Mesenchymal stem cell (in vitro differentiated cells and primary cell): ENCODE measurements at regions not wholly inside any gene's neighbourhood (a gene's known extent, or its start where the extent isn't known, plus 50 kb on each side); places are given as distances from the start of the nearest gene placed in this dataset.

Experiments used
- DNase-seq: peaks from one replicate; pipeline ENCODE4 v3.0.0-alpha.2; 2013
- H2AFZ ChIP-seq: one replicate; pipeline ENCODE4 v1.6.1; 2013; ENCODE audit warnings: low read depth, mild to moderate bottlenecking, control low read depth, inconsistent platforms, low read length, moderate library complexity
- H2AK5ac ChIP-seq: 2 replicates; pipeline ENCODE4 v1.6.1; 2013; ENCODE audit warnings: low read length, moderate library complexity, mild to moderate bottlenecking, inconsistent platforms; ENCODE audit not compliant: severe bottlenecking
- H2BK120ac ChIP-seq: one replicate; pipeline ENCODE4 v1.6.1; 2013; ENCODE audit warnings: low read depth, mild to moderate bottlenecking, inconsistent platforms, low read length, moderate library complexity
- H2BK12ac ChIP-seq, 2 experiments: one replicate each; pipeline ENCODE4 v1.6.1; 2013; ENCODE audit warnings: inconsistent platforms in 2 of 2, low read length in 2 of 2, mild to moderate bottlenecking in 2 of 2, moderate library complexity in 2 of 2, control low read depth in 1 of 2
- H2BK15ac ChIP-seq: one replicate; pipeline ENCODE4 v1.6.1; 2013; ENCODE audit warnings: mild to moderate bottlenecking, low read depth, inconsistent platforms; ENCODE audit not compliant: poor library complexity, severe bottlenecking
- H2BK5ac ChIP-seq: 2 replicates; pipeline ENCODE4 v1.6.1; 2013; ENCODE audit warnings: low read depth, mild to moderate bottlenecking, low read length, control low read depth, inconsistent platforms; ENCODE audit not compliant: poor library complexity, severe bottlenecking
- H3K14ac ChIP-seq, 2 experiments: one replicate each; pipeline ENCODE4 v1.6.1; 2013; ENCODE audit warnings: inconsistent platforms in 2 of 2, low read length in 2 of 2, control low read depth in 1 of 2, mild to moderate bottlenecking in 1 of 2, moderate library complexity in 1 of 2
- H3K18ac ChIP-seq, 2 experiments: one replicate each; pipeline ENCODE4 v1.6.1; 2013; ENCODE audit warnings: inconsistent platforms in 2 of 2, low read length in 2 of 2, control low read depth in 1 of 2, low read depth in 1 of 2, mild to moderate bottlenecking in 1 of 2
- H3K23ac ChIP-seq, 2 experiments: one replicate each; pipeline ENCODE4 v1.6.1; 2013; ENCODE audit warnings: inconsistent platforms in 2 of 2, low read length in 2 of 2, mild to moderate bottlenecking in 2 of 2, moderate library complexity in 2 of 2, control low read depth in 1 of 2
- H3K27ac ChIP-seq: 2 replicates; pipeline ENCODE4 v1.5.1; 2013; ENCODE audit warnings: mild to moderate bottlenecking, moderate library complexity, low read length, control low read depth, inconsistent platforms; ENCODE audit not compliant: poor library complexity, severe bottlenecking
- H3K27me3 ChIP-seq, 2 experiments: 2 replicates each; pipeline versions ENCODE4 v1.6.1 to v1.7.0; 2013; ENCODE audit warnings: low read length in 2 of 2, mild to moderate bottlenecking in 2 of 2, moderate library complexity in 2 of 2, control low read depth in 1 of 2, inconsistent platforms in 1 of 2; ENCODE audit not compliant: control insufficient read depth in 1 of 2, insufficient read depth in 1 of 2
- H3K36me3 ChIP-seq, 2 experiments: 2 replicates each; pipeline versions ENCODE4 v1.6.1 to v1.7.0; 2013; ENCODE audit warnings: low read length in 2 of 2, control low read depth in 1 of 2, inconsistent platforms in 1 of 2, low read depth in 1 of 2, mild to moderate bottlenecking in 1 of 2; ENCODE audit not compliant: insufficient read depth in 2 of 2, control insufficient read depth in 1 of 2
- H3K4ac ChIP-seq, 2 experiments: one replicate each; pipeline ENCODE4 v1.6.1; 2013; ENCODE audit warnings: inconsistent platforms in 2 of 2, low read length in 2 of 2, mild to moderate bottlenecking in 2 of 2, moderate library complexity in 2 of 2, control low read depth in 1 of 2, low read depth in 1 of 2
- H3K4me1 ChIP-seq: 2 replicates; pipeline ENCODE4 v1.6.1; 2013; ENCODE audit warnings: low read depth, low read length, control low read depth; ENCODE audit not compliant: control insufficient read depth, insufficient read depth
- H3K4me2 ChIP-seq: 2 replicates; pipeline ENCODE4 v1.6.1; 2013; ENCODE audit warnings: low read length, mild to moderate bottlenecking, inconsistent platforms; ENCODE audit not compliant: poor library complexity, severe bottlenecking
- H3K4me3 ChIP-seq, 2 experiments: 2 replicates each; pipeline versions ENCODE4 v1.5.1 to v1.7.0; 2013; ENCODE audit warnings: low read length in 2 of 2, mild to moderate bottlenecking in 2 of 2, control low read depth in 1 of 2, low read depth in 1 of 2; ENCODE audit not compliant: insufficient read depth in 1 of 2
- H3K79me1 ChIP-seq: replicated peaks from 2 replicates; pipeline ENCODE4 v1.6.1; 2013; ENCODE audit warnings: mild to moderate bottlenecking, control low read depth, low read length, inconsistent platforms; ENCODE audit not compliant: poor library complexity, severe bottlenecking
- H3K9ac ChIP-seq: 2 replicates; pipeline ENCODE4 v1.7.0; 2013; ENCODE audit warnings: mild to moderate bottlenecking, low read length, moderate library complexity
- H3K9me3 ChIP-seq: 2 replicates; pipeline ENCODE4 v1.7.0; 2013; ENCODE audit warnings: mild to moderate bottlenecking, low read length; ENCODE audit not compliant: control insufficient read depth
- H4K8ac ChIP-seq: one replicate; pipeline ENCODE4 v1.6.1; 2013; ENCODE audit warnings: inconsistent platforms, mild to moderate bottlenecking, low read length, moderate library complexity
- H4K91ac ChIP-seq: one replicate; pipeline ENCODE4 v1.6.1; 2013; ENCODE audit warnings: mild to moderate bottlenecking, low read length, inconsistent platforms
- WGBS: methylation state at CpG from one replicate; pipeline ENCODE4 v1.1.7; 2013; ENCODE audit warnings: mixed read lengths; 5-methylcytosine and 5-hydroxymethylcytosine counted together

DNA sequence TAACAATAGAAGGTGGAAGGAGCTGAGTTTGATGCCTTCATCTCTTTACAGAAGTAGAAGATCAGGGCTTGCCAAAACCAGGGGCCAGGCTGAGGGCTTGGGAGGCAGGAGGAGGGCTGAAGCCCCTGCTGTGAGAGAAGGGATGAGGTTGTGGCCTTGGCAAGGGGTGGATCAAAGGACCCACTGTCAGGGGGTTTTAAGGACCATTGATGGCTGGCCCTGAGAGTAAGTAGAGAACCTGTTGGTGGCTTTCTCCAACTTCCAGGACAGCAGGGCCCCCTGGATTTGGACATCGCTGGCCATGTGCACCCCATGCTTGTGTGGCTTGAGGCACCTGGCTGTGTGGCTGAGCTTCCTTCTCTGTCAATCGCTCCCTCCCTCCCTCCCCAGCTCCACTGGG is 927.7 kb downstream of the TBC1D22A start:
- no peak overlapping the region for H2BK120ac ChIP-seq
- no peak for DNase-seq
- WGBS: 59% methylated on average over 2 of the region's 2 CpGs
- no peak overlapping the region for H2AFZ ChIP-seq
- no peaks in the 10 kb centered on the region for H3K4me1 ChIP-seq
- H2AK5ac ChIP-seq: no peak overlapping the region
- peaks cover 4% of the 10 kb centered on the region for H3K9me3 ChIP-seq
- H3K4me2 ChIP-seq: no peak overlapping the region
- H4K91ac ChIP-seq: no peak overlapping the region
- H2BK12ac ChIP-seq: no peak overlapping the region
- H4K8ac ChIP-seq: no peak overlapping the region
- H3K18ac ChIP-seq: no peak overlapping the region
- H3K23ac ChIP-seq: no peak overlapping the region
- H2BK5ac ChIP-seq: no peak overlapping the region
- H3K27me3 ChIP-seq: no peaks in the 10 kb centered on the region
- H3K79me1 ChIP-seq: no peaks in the 10 kb centered on the region
- no peaks in the 10 kb centered on the region for H3K36me3 ChIP-seq
- H3K4me3 ChIP-seq: peak overlapping the region in 1 of 2 experiments; percentile 29
- H3K27ac ChIP-seq: no peak overlapping the region
- H3K9ac ChIP-seq: no peak overlapping the region
- no peak overlapping the region for H3K14ac ChIP-seq
- no peak overlapping the region for H2BK15ac ChIP-seq
- H3K4ac ChIP-seq: no peak overlapping the region

DNA sequence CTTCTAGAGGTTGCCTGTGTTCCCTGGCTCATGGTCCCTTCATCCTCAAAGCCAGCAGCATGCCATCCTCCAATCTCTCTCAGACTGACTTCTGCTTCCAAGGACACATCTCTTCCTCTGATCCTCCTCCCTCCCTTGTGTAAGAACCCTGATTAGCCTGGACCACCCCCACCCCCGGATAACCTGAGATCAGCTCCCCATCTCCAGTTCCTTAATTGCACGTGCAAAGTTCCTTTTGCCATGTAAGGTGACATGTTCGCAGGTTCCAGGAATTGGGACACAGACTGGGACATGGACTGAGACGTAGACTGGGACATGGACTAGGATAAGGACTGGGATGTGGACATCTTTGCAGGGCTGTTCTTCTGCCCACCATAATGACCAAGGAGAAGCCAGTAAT is 925.3 kb downstream of the TBC1D22A start:
- no peak overlapping the region for H3K18ac ChIP-seq
- H3K14ac ChIP-seq: no peak overlapping the region
- no peak overlapping the region for H4K91ac ChIP-seq
- H3K4ac ChIP-seq: no peak overlapping the region
- 62% methylated on average over 4 of the region's 4 CpGs for WGBS
- H3K4me3 ChIP-seq: no peak overlapping the region
- no peak overlapping the region for H3K9ac ChIP-seq
- H3K9me3 ChIP-seq: peaks cover 19% of the 10 kb centered on the region
- no peak overlapping the region for H2BK15ac ChIP-seq
- H2BK5ac ChIP-seq: no peak overlapping the region
- H3K23ac ChIP-seq: no peak overlapping the region
- H3K4me1 ChIP-seq: no peaks in the 10 kb centered on the region
- no peaks in the 10 kb centered on the region for H3K27me3 ChIP-seq
- H2BK120ac ChIP-seq: no peak overlapping the region
- no peak overlapping the region for H4K8ac ChIP-seq
- no peak overlapping the region for H2AFZ ChIP-seq
- no peak overlapping the region for H2AK5ac ChIP-seq
- no peak overlapping the region for H3K27ac ChIP-seq
- no peak overlapping the region for H3K4me2 ChIP-seq
- H3K79me1 ChIP-seq: no peaks in the 10 kb centered on the region
- H2BK12ac ChIP-seq: no peak overlapping the region
- no peaks in the 10 kb centered on the region for H3K36me3 ChIP-seq
- DNase-seq: no peak

DNA sequence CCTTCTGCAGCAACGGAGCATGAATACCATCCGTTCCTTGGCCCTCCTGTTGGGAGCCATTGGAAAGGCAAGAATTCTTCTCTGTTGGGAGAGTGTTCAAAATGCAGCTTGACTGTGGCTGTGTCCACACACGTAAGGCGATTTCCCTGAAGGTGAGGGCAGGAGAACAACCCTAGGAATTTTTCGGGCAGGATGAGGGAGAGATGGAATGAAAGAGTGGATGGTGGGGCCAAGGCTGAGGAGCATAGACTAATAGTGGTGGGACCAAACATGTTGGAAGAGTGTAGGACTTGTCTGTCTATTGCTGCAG is 924.9 kb downstream of the TBC1D22A start:
- Histone ChIP-seq H4K8ac (no peak overlapping the region), H2AFZ (no peak overlapping the region), H2BK12ac (no peak overlapping the region), H2BK5ac (no peak overlapping the region), H4K91ac (no peak overlapping the region), H3K4me3 (no peak overlapping the region), H3K4me1 (no peaks in the 10 kb centered on the region), H2BK120ac (no peak overlapping the region), H3K23ac (no peak overlapping the region), H3K4me2 (no peak overlapping the region), H3K27ac (no peak overlapping the region), H3K36me3 (no peaks in the 10 kb centered on the region), H3K9me3 (peaks cover 19% of the 10 kb centered on the region), H2BK15ac (no peak overlapping the region), H3K14ac (no peak overlapping the region), H3K18ac (no peak overlapping the region), H3K79me1 (no peaks in the 10 kb centered on the region), H3K27me3 (no peaks in the 10 kb centered on the region), H3K4ac (no peak overlapping the region), H2AK5ac (no peak overlapping the region), H3K9ac (no peak overlapping the region)
- DNase-seq: no peak
- 71% methylated on average over 5 of the region's 5 CpGs for WGBS

DNA sequence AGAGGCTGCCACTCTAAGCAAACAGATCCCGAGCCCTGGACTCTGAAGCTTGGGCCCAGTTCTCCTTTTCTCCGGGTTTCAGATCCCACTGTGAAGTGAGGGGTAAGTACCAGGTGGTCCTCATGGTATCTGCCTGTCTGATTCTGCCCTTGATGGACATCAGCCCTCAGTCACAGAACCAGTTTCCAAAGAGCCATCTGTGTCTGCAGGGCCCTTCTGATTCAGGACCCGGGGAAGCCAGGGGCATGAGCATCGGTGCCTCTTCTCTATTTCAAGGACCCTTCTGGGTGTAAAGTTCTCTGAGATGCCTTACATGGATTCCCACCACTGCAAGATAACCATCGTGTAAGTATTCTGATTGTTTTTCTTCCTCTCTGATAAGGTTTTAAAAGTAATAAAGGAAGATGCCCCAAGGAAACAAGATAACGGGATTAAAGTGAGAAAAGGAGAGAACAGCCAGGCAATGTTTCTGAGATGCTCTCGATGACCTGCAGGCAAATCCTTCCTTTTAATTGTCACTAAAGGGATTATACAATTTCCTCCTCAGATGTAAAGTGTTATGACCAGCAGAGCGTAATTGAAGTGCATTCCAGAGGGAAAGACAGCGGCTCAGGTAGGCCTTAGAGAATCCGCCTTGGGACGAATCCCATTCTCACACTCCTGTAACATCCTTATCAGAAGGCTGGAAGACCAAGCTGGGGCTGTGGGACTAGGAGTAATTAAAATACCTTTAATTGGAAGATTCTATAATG is 924.3 kb downstream of the TBC1D22A start:
- H3K27me3 ChIP-seq: no peaks in the 10 kb centered on the region
- H3K14ac ChIP-seq: no peak overlapping the region
- H3K4me1 ChIP-seq: no peaks in the 10 kb centered on the region
- 59% methylated on average over 8 of the region's 11 CpGs for WGBS
- no peak overlapping the region for H3K9ac ChIP-seq
- no peak overlapping the region for H3K18ac ChIP-seq
- no peak overlapping the region for H2AK5ac ChIP-seq
- H3K27ac ChIP-seq: no peak overlapping the region
- H4K91ac ChIP-seq: no peak overlapping the region
- H2BK12ac ChIP-seq: no peak overlapping the region
- DNase-seq: no peak
- no peaks in the 10 kb centered on the region for H3K79me1 ChIP-seq
- no peak overlapping the region for H2BK120ac ChIP-seq
- H4K8ac ChIP-seq: no peak overlapping the region
- no peak overlapping the region for H3K23ac ChIP-seq
- no peak overlapping the region for H3K4me2 ChIP-seq
- H3K9me3 ChIP-seq: peaks cover 19% of the 10 kb centered on the region
- H3K4ac ChIP-seq: no peak overlapping the region
- no peaks in the 10 kb centered on the region for H3K36me3 ChIP-seq
- H2BK5ac ChIP-seq: no peak overlapping the region
- H3K4me3 ChIP-seq: no peak overlapping the region
- no peak overlapping the region for H2AFZ ChIP-seq
- H2BK15ac ChIP-seq: no peak overlapping the region
